Body of pancreas (tissue), 4 donors: ENCODE measurements at regions not wholly inside any gene's neighbourhood (a gene's known extent, or its start where the extent isn't known, plus 50 kb on each side); places are given as distances from the start of the nearest gene placed in this dataset.

Experiments used
- CTCF ChIP-seq, 7 experiments: fragments of 450-650 bp in 4 of 7; fragments of 200-600 bp in 3 of 7; sonication (generic) in 3 of 7; IDR thresholded peaks; one replicate each; pipeline ENCODE4 v1.5.1; 2016 to 2019; ENCODE audit warnings: antibody characterized with exemption in 7 of 7
- POLR2A ChIP-seq, 3 donors: fragments of 450-650 bp; IDR thresholded peaks; one replicate each; pipeline ENCODE4 v1.6.1; 2016; ENCODE audit warnings: antibody characterized with exemption in 3 of 3, mild to moderate bottlenecking in 2 of 3

- TF ChIP-seq CTCF (IDR thresholded peaks at IDR 0.05) (no peak), POLR2A (IDR thresholded peaks at IDR 0.05) (no peak)
These were observed 136.9 kb downstream of the COPS8 start for GRCh38 chr2:237222601-237223041.
